Spleen (tissue), 7 donors: ENCODE measurements at regions not wholly inside any gene's neighbourhood (a gene's known extent, or its start where the extent isn't known, plus 50 kb on each side); places are given as distances from the start of the nearest gene placed in this dataset.

ENCODE experiments used
- CTCF ChIP-seq, 11 experiments: fragments of 200-600 bp in 7 of 11; fragments of 450-650 bp in 4 of 11; sonication (generic) in 4 of 11; IDR thresholded peaks in 8 of 11; conservative IDR thresholded peaks in 3 of 11; 1 replicate in 7 of 11; 2 replicates in 4 of 11; pipeline versions ENCODE4 v1.4.0 to v1.8.0; 2016 to 2021; ENCODE audit warnings: antibody characterized with exemption in 11 of 11, inconsistent platforms in 4 of 11, mild to moderate bottlenecking in 1 of 11
- POLR2A ChIP-seq, 3 donors: fragments of 450-650 bp; IDR thresholded peaks; one replicate each; pipeline ENCODE4 v1.5.1; 2017; ENCODE audit warnings: antibody characterized with exemption in 3 of 3, mild to moderate bottlenecking in 1 of 3
- donor health status: DM: no; HTN: no; CAD: no; lungs with moderate emphysema.
- donor health status: DM: no; HTN: no; CAD: no.
- donor health status: DM: no; HTN: no; CAD: no.

- TF ChIP-seq CTCF (IDR thresholded peaks at IDR 0.05 in 8 of 11, conservative IDR thresholded peaks at IDR 0.05 in 3 of 11): no peak
- TF ChIP-seq POLR2A (IDR thresholded peaks at IDR 0.05): no peak
Observed at GRCh38 chr2:60025496-60025895, 528.0 kb downstream of the BCL11A start.
